ENCODE measurements at regions not wholly inside any gene's neighbourhood (a gene's known extent, or its start where the extent isn't known, plus 50 kb on each side); places are given as distances from the start of the nearest gene placed in this dataset.

- no peak overlapping the region for H3K4me3 ChIP-seq (ENCODE audit: low read length)
- no peak for DNase-seq (ENCODE audit: low read depth)
Observed at GRCh38 chr7:124426621-124427020, 339.0 kb downstream of the GPR37 start.

GRCh38 chr7:124423863-124424262 lies 341.7 kb downstream of the GPR37 start:
- no peak for DNase-seq (ENCODE audit: low read depth)
- H3K4me3 ChIP-seq (ENCODE audit: low read length), result no peak overlapping the region
- TF ChIP-seq CTCF (IDR thresholded peaks at IDR 0.05; ENCODE audit: insufficient read depth, low read depth, low read length, missing control alignments), result no peak

More at GRCh38 chr7:124426621-124427020, 339.0 kb downstream of the GPR37 start:
- TF ChIP-seq CTCF (IDR thresholded peaks at IDR 0.05; ENCODE audit: insufficient read depth, low read depth, low read length, missing control alignments), result no peak

GRCh38 chr7:124422081-124422480 lies 343.5 kb downstream of the GPR37 start:
- DNase-seq (ENCODE audit: low read depth), result no peak
- no peak overlapping the region for H3K4me3 ChIP-seq (ENCODE audit: low read length)
- no peak for TF ChIP-seq CTCF (IDR thresholded peaks at IDR 0.05; ENCODE audit: insufficient read depth, low read depth, low read length, missing control alignments)

GRCh38 chr7:124420367-124420766 lies 345.2 kb downstream of the GPR37 start:
- DNase-seq (ENCODE audit: low read depth), result no peak
- no peak for TF ChIP-seq CTCF (IDR thresholded peaks at IDR 0.05; ENCODE audit: insufficient read depth, low read depth, low read length, missing control alignments)
- H3K4me3 ChIP-seq (ENCODE audit: low read length), result no peak overlapping the region

- TF ChIP-seq CTCF (IDR thresholded peaks at IDR 0.05; ENCODE audit: insufficient read depth, low read depth, low read length, missing control alignments), result no peak
Observed at GRCh38 chr7:124413029-124413428, 352.6 kb downstream of the GPR37 start.

GRCh38 chr7:124412531-124412930 lies 353.1 kb downstream of the GPR37 start:
- no peak overlapping the region for H3K4me3 ChIP-seq (ENCODE audit: low read length)
- DNase-seq (ENCODE audit: low read depth), result no peak
- no peak for TF ChIP-seq CTCF (IDR thresholded peaks at IDR 0.05; ENCODE audit: insufficient read depth, low read depth, low read length, missing control alignments)

More at GRCh38 chr7:124413029-124413428, 352.6 kb downstream of the GPR37 start:
- no peak for DNase-seq (ENCODE audit: low read depth)
- no peak overlapping the region for H3K4me3 ChIP-seq (ENCODE audit: low read length)

GRCh38 chr7:124411796-124412195 lies 353.8 kb downstream of the GPR37 start:
- no peak for TF ChIP-seq CTCF (IDR thresholded peaks at IDR 0.05; ENCODE audit: insufficient read depth, low read depth, low read length, missing control alignments)
- DNase-seq (ENCODE audit: low read depth), result no peak

More at GRCh38 chr7:124411796-124412195, 353.8 kb downstream of the GPR37 start:
- no peak overlapping the region for H3K4me3 ChIP-seq (ENCODE audit: low read length)

All from epithelial cell of esophagus (primary cell).